Retinal pigment epithelial cell (primary cell): ENCODE measurements at regions not wholly inside any gene's neighbourhood (a gene's known extent, or its start where the extent isn't known, plus 50 kb on each side); places are given as distances from the start of the nearest gene placed in this dataset.

Experiments
- DNase-seq: peaks from one replicate; pipeline ENCODE4 v3.0.0-alpha.2; 2010; ENCODE audit warnings: low read depth
- H3K4me3 ChIP-seq: 2 replicates; pipeline ENCODE4 v1.5.1; 2011; ENCODE audit warnings: mild to moderate bottlenecking, low read length, control low read depth, moderate library complexity
- TF ChIP-seq, protein P1 (sequence below): conservative IDR thresholded peaks from 2 replicates; pipeline ENCODE4 v1.5.1; 2011; ENCODE audit warnings: low read depth, low read length, control low read depth, inconsistent platforms

DNA sequence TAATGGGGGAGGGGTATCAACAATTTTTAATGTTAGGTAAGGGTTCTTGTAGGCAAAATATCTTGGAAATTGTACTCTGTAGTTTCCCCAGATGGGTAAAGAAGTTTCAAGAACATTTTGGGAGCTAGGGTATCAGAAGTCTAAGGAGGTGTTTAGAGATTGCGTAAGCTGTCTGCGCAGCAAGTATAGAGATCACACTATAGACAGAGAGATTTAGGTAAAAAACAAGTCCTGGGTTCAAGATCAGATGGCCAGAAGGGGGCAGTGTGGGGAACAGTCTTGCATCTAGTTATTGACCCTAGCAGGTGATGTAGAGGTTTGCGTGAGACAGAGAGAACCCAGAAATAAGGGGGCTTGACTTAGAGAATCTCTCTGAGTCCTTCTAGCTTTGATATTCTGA lies 80.8 kb downstream of the S1PR1 start:
- no peak overlapping the region for H3K4me3 ChIP-seq
- TF ChIP-seq, protein P1, sequence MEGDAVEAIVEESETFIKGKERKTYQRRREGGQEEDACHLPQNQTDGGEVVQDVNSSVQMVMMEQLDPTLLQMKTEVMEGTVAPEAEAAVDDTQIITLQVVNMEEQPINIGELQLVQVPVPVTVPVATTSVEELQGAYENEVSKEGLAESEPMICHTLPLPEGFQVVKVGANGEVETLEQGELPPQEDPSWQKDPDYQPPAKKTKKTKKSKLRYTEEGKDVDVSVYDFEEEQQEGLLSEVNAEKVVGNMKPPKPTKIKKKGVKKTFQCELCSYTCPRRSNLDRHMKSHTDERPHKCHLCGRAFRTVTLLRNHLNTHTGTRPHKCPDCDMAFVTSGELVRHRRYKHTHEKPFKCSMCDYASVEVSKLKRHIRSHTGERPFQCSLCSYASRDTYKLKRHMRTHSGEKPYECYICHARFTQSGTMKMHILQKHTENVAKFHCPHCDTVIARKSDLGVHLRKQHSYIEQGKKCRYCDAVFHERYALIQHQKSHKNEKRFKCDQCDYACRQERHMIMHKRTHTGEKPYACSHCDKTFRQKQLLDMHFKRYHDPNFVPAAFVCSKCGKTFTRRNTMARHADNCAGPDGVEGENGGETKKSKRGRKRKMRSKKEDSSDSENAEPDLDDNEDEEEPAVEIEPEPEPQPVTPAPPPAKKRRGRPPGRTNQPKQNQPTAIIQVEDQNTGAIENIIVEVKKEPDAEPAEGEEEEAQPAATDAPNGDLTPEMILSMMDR: peak; percentile 16
- no peak for DNase-seq

DNA sequence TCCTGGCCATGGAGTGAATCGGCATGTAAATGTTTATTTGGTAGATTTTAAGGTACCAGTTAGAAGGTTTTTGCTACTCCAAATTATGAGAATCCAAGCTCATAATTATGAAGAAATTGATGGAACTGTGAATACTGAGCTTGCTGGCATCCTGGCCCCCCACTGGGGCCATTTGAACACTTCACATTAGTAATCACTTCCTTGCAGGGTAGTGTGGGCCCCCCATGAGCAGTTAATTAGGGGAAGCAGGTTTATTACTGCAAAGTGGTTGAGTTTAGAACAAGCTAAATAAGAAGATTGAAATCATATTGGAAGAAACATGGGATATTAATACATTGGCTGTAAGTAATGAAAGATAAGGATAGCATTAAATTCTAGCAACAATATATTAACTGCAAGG lies 86.7 kb downstream of the S1PR1 start:
- DNase-seq: no peak
- TF ChIP-seq, protein P1: no peak

DNA sequence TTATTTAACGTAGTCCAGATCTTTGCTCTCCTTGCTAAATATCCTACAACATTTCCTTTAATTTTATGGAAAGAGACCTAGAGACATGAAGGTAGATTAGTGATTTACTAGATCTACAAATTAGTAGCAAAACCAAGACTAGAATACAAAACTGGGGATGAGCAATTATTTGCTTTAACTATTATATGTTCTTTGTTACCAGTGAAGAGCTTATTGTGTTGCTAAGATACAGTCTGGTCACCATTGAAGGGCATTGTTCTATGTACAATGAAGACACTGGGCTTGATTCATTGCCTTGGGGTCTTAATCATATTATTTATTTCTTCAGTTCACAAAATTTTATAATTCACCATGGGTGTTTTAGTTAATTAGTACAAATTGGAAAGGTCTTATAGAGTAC lies 88.3 kb downstream of the S1PR1 start:
- TF ChIP-seq, protein P1: no peak
- no peak overlapping the region for H3K4me3 ChIP-seq
- no peak for DNase-seq

More for the DNA sequence above, 86.7 kb downstream of the S1PR1 start:
- H3K4me3 ChIP-seq: no peak overlapping the region

DNA sequence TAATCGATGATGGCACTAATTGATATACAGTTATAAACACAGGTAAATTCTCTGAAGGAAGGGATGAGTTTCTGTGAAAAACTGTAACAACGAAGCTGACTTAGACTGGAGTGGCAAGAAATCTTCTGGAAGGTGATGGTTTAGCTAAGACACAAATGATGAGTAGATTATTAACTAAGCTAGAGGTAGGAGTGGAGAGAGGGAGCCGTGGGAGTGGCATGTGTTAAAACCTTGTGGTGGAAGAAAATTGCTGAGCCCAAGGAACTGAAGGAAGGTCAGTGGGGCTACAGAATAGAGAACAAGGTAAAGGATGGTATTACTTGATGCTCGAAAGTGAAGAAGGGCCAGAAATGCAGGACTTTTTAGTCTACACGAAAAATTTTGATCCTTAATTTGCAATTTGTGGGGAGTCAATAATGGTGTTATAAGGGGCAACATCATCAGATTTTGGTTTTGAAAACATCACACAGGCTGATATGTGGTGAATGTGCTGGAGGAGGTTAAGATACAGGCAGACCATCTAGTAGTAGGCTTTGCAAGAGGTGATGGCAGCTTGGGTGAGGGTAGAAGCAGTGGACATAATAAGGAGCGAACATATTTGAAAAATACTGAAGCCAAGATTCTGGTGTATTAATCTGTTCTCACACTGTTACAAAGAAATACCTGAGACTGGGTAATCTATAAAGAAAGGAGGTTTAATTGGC lies 93.8 kb downstream of the S1PR1 start:
- DNase-seq: no peak
- H3K4me3 ChIP-seq: no peak overlapping the region
- TF ChIP-seq, protein P1: no peak

DNA sequence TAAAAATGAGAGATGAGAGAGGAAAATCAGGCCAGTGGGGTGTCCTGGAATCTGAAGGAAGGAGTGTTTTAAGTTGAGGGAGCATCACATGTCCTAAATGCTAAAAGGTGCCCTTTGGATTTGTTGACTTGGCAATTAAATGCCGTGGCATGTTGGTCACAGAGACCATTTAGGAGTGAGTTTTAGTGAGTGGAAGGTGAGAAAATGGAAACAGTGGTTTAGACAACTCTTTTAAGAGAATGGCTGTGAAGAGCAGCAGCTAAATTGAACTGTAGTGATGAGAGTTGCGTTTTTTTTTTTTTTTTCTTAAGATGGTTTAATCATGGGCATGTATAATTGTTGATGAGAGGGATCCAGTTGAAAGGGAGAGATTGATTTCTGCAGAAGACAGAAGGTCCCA lies 95.0 kb downstream of the S1PR1 start:
- no peak for DNase-seq
- no peak overlapping the region for H3K4me3 ChIP-seq
- TF ChIP-seq, protein P1: no peak

DNA sequence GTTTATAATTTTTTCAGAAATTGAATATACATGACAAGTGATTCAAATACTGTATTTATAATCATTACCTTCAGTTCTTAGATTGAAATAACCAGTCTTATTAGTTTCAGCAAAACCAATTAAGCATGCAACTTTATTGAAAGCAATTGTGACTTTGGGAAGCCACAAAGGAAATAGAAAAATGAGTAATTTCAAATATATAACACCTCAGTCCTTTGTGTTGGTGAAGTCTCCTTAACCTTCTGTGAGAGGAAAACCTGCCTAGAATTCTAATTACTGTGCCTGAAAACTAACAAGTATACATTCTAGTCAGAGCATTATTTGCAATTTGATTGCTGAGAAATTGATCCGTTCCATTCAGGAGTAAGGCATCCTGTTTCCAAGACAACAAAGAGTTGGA lies 95.8 kb downstream of the S1PR1 start:
- DNase-seq: no peak
- TF ChIP-seq, protein P1: no peak
- H3K4me3 ChIP-seq: no peak overlapping the region

DNA sequence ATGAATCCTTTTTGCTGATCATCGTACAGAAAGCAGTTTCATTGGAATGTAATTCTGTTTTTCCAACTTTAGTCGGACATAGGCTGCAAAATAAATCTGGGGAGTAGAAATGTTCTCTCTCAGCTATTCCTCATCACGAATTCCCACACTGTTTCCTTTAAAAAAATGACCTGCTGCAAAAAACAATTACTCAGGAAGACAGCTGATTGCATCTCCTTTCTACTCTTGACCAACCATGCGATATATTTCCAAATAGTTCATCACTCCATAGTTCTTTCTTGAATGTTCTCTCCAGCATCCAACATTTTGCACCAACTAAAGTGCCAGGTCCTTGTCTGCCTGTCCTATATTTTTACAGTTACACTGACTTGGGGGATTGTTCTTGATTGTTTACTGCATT lies 96.4 kb downstream of the S1PR1 start:
- H3K4me3 ChIP-seq: no peak overlapping the region
- TF ChIP-seq, protein P1: no peak
- DNase-seq: no peak
